ENCODE measurements at regions not wholly inside any gene's neighbourhood (a gene's known extent, or its start where the extent isn't known, plus 50 kb on each side); places are given as distances from the start of the nearest gene placed in this dataset.

DNA sequence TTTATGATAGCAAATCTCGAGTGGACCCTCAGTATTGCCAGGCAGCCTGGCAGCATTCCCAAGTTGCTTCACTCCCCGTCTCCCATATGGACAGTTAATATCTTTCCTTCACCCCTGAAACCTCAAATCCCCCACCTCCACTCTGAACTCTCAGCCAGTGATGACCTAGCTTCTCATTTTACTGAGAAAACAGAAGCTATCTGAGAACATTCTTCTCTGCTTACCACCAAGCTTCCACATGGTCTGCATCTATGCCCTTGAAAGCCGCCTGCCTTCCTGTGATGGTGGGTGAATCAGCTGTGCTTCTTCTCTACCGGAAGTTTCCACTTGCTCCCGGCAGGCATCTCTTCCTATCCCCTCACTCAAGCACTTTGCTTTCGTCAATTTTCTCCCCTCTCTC, 529.2 kb downstream of the EPHA4 start:
- TF ChIP-seq POLR2A (IDR thresholded peaks at IDR 0.05), result no peak
- TF ChIP-seq, protein P1, sequence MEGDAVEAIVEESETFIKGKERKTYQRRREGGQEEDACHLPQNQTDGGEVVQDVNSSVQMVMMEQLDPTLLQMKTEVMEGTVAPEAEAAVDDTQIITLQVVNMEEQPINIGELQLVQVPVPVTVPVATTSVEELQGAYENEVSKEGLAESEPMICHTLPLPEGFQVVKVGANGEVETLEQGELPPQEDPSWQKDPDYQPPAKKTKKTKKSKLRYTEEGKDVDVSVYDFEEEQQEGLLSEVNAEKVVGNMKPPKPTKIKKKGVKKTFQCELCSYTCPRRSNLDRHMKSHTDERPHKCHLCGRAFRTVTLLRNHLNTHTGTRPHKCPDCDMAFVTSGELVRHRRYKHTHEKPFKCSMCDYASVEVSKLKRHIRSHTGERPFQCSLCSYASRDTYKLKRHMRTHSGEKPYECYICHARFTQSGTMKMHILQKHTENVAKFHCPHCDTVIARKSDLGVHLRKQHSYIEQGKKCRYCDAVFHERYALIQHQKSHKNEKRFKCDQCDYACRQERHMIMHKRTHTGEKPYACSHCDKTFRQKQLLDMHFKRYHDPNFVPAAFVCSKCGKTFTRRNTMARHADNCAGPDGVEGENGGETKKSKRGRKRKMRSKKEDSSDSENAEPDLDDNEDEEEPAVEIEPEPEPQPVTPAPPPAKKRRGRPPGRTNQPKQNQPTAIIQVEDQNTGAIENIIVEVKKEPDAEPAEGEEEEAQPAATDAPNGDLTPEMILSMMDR (IDR thresholded peaks at IDR 0.05), result no peak
